Esophagus muscularis mucosa (tissue), 4 donors: ENCODE measurements at regions not wholly inside any gene's neighbourhood (a gene's known extent, or its start where the extent isn't known, plus 50 kb on each side); places are given as distances from the start of the nearest gene placed in this dataset.

ENCODE experiments used
- DNase-seq: peaks from one replicate; pipeline ENCODE4 v3.0.0-alpha.2; 2017; ENCODE audit errors: extremely low spot score
- H3K27ac ChIP-seq, 4 donors: fragments of 200-600 bp; sonication (generic); replicated peaks in 1 of 4; 1 replicate in 3 of 4; 2 replicates in 1 of 4; pipeline ENCODE4 v1.5.1; 2016 to 2019; ENCODE audit warnings: mild to moderate bottlenecking in 1 of 4
- H3K27me3 ChIP-seq, 4 donors: fragments of 200-600 bp; sonication (generic); one replicate each; pipeline versions ENCODE4 v1.5.1 to v1.6.0; 2016 to 2019
- H3K36me3 ChIP-seq, 4 donors: fragments of 200-600 bp; sonication (generic); one replicate each; pipeline ENCODE4 v1.5.1; 2016 to 2019
- H3K4me1 ChIP-seq, 4 donors: fragments of 200-600 bp; sonication (generic); one replicate each; pipeline ENCODE4 v1.5.1; 2016 to 2019
- H3K4me3 ChIP-seq, 4 donors: fragments of 200-600 bp; sonication (generic); 1 replicate in 2 of 4; 2 replicates in 2 of 4; pipeline ENCODE4 v1.5.1; 2016 to 2019; ENCODE audit warnings: mild to moderate bottlenecking in 4 of 4, moderate library complexity in 1 of 4
- H3K9me3 ChIP-seq, 4 donors: fragments of 200-600 bp; sonication (generic); 1 replicate in 3 of 4; 2 replicates in 1 of 4; pipeline ENCODE4 v1.5.1; 2016 to 2019
- EP300 ChIP-seq: sonication (generic); formaldehyde crosslinking; IDR thresholded peaks from one replicate; pipeline ENCODE4 v1.6.1; 2017; ENCODE audit warnings: antibody characterized with exemption
- POLR2A ChIP-seq: fragments of 450-650 bp; IDR thresholded peaks from one replicate; pipeline ENCODE4 v1.6.1; 2017; ENCODE audit warnings: antibody characterized with exemption, moderate library complexity, mild to moderate bottlenecking, low read depth
- POLR2AphosphoS5 ChIP-seq, 2 donors: sonication (generic); formaldehyde crosslinking; IDR thresholded peaks; one replicate each; pipeline ENCODE4 v1.6.1; 2017; ENCODE audit warnings: antibody characterized with exemption in 2 of 2
- WGBS: methylation state at CpG from one replicate; pipeline ENCODE4 v1.1.5; 2018; 5-methylcytosine and 5-hydroxymethylcytosine counted together
- intact Hi-C: fragments of 100-400 bp; cut with DNase I; formaldehyde crosslinking; loops from one replicate; pipeline ENCODE4 v1.15.1; 2023
- TF ChIP-seq, protein P1 (sequence below), 3 experiments: fragments of 200-600 bp in 2 of 3; fragments of 450-650 bp in 1 of 3; sonication (generic) in 2 of 3; IDR thresholded peaks; one replicate each; pipeline ENCODE4 v1.5.1; 2017 to 2019; ENCODE audit warnings: antibody characterized with exemption in 3 of 3, mild to moderate bottlenecking in 2 of 3, moderate library complexity in 1 of 3

DNA sequence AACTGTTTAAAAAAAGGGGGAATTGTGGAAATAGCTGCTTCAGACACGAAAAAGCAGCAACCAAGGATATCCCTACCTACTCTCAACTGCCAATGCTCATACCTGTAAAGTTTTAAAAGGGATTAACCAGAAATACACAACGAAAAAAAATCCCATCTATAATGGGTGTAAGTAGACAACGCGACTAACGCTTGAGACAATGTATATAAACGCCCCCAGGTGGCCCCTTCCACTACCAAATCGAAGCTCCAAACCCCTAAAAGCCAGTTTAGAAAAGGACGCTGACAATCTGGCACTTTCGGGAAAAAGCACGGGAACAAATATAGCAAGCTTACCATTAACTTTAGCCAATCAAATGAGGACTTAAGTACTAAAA lies 94.5 kb upstream of the BTN3A2 start:
- no peaks in the 10 kb centered on the region for H3K36me3 ChIP-seq
- WGBS = 22% methylated on average over 10 of the region's 10 CpGs
- peaks cover 0 to 65% (median 30%) of the 10 kb centered on the region in 4 donors for H3K27me3 ChIP-seq
- TF ChIP-seq EP300 (no peak), POLR2A (no peak), POLR2AphosphoS5 (IDR thresholded peaks at IDR 0.05) (no peak)
- TF ChIP-seq, protein P1, sequence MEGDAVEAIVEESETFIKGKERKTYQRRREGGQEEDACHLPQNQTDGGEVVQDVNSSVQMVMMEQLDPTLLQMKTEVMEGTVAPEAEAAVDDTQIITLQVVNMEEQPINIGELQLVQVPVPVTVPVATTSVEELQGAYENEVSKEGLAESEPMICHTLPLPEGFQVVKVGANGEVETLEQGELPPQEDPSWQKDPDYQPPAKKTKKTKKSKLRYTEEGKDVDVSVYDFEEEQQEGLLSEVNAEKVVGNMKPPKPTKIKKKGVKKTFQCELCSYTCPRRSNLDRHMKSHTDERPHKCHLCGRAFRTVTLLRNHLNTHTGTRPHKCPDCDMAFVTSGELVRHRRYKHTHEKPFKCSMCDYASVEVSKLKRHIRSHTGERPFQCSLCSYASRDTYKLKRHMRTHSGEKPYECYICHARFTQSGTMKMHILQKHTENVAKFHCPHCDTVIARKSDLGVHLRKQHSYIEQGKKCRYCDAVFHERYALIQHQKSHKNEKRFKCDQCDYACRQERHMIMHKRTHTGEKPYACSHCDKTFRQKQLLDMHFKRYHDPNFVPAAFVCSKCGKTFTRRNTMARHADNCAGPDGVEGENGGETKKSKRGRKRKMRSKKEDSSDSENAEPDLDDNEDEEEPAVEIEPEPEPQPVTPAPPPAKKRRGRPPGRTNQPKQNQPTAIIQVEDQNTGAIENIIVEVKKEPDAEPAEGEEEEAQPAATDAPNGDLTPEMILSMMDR (IDR thresholded peaks at IDR 0.05) = no peak
- intact Hi-C loops = loop anchor here (5.0 kb wide), 2 partner anchors 43 to 57 kb away; a partner anchor contains a TSS
- no peak overlapping the region for H3K27ac ChIP-seq
- DNase-seq = no peak
- peak overlapping the region in 1 of 4 donors; percentile 51 for H3K4me3 ChIP-seq
- peaks cover 16 to 32% (median 26%) of the 10 kb centered on the region in 4 donors for H3K4me1 ChIP-seq
- H3K9me3 ChIP-seq = no peaks in the 10 kb centered on the region

- no peaks in the 10 kb centered on the region for H3K36me3 ChIP-seq
- H3K27me3 ChIP-seq = peaks cover 0 to 65% (median 30%) of the 10 kb centered on the region in 4 donors
- H3K27ac ChIP-seq = peak overlapping the region; percentile 83 to 91 (median 88)
- H3K9me3 ChIP-seq = no peaks in the 10 kb centered on the region
- intact Hi-C loops = loop anchor here (5.0 kb wide), 2 partner anchors 44 to 56 kb away; a partner anchor contains a TSS
- DNase-seq = peak; percentile 94
- 3% methylated on average over 47 of the region's 49 CpGs for WGBS
- TF ChIP-seq, protein P1 (IDR thresholded peaks at IDR 0.05) = no peak
- TF ChIP-seq POLR2AphosphoS5 (IDR thresholded peaks at IDR 0.05) = peak in 1 of 2 donors; percentile 68
- peak overlapping the region; percentile 51 to 61 (median 54) for H3K4me3 ChIP-seq
- peaks cover 16 to 32% (median 26%) of the 10 kb centered on the region in 4 donors for H3K4me1 ChIP-seq
Measured at GRCh38 chr6:26270903-26271667, 93.9 kb upstream of the BTN3A2 start.

GRCh38 chr6:26271668-26272024 lies 93.4 kb upstream of the BTN3A2 start:
- Histone ChIP-seq H3K4me3 (peak overlapping the region; percentile 51 to 61 (median 54)), H3K36me3 (no peaks in the 10 kb centered on the region), H3K9me3 (no peaks in the 10 kb centered on the region), H3K4me1 (peaks cover 16 to 32% (median 26%) of the 10 kb centered on the region in 4 donors), H3K27ac (peak overlapping the region; percentile 83 to 91 (median 88)), H3K27me3 (peaks cover 0 to 65% (median 30%) of the 10 kb centered on the region in 4 donors)
- WGBS = 2% methylated on average over 8 of the region's 9 CpGs
- intact Hi-C loops = loop anchor here (5.0 kb wide), 2 partner anchors 44 to 56 kb away; a partner anchor contains a TSS
- no peak for DNase-seq
- TF ChIP-seq EP300 = no peak
- no peak for TF ChIP-seq POLR2AphosphoS5 (IDR thresholded peaks at IDR 0.05)
- no peak for TF ChIP-seq POLR2A
- TF ChIP-seq, protein P1 (IDR thresholded peaks at IDR 0.05) = no peak

DNA sequence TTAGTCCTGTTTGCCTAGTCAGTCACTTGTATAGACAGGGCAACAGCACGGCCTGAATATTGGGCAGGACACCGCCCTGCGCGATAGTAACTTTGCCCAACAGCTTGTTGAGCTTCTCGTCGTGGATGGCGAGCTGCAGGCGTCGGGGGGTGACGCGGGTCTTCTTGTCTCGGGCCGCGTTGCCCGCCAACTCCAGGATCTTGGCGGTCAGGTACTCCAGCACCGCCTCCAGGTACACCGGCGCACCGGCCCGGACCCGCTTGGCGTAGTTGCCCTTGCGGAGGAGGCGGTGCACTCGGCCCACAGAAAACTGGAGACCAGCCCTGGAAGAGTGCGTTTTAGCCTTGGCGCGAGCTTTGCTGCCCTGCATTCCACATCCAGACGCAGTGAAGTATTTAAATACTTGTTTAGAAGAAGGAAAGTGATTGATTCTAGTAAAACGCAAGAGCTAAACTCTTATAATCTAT lies 92.8 kb upstream of the BTN3A2 start:
- Histone ChIP-seq H3K27me3 (peaks cover 0 to 65% (median 30%) of the 10 kb centered on the region in 4 donors), H3K27ac (peak overlapping the region; percentile 83 to 91 (median 88)), H3K36me3 (no peaks in the 10 kb centered on the region), H3K4me3 (peak overlapping the region; percentile 51 to 61 (median 54)), H3K9me3 (no peaks in the 10 kb centered on the region), H3K4me1 (peaks cover 16 to 32% (median 26%) of the 10 kb centered on the region in 4 donors)
- TF ChIP-seq POLR2A = no peak
- no peak for TF ChIP-seq EP300
- TF ChIP-seq, protein P1 (IDR thresholded peaks at IDR 0.05) = no peak
- no peak for TF ChIP-seq POLR2AphosphoS5 (IDR thresholded peaks at IDR 0.05)
- intact Hi-C loops = loop anchor here (5.0 kb wide), 2 partner anchors 45 to 55 kb away; a partner anchor contains a TSS
- WGBS = 6% methylated on average over 26 of the region's 31 CpGs
- DNase-seq = no peak
